GM12872 (cell line): ENCODE measurements at regions not wholly inside any gene's neighbourhood (a gene's known extent, or its start where the extent isn't known, plus 50 kb on each side); places are given as distances from the start of the nearest gene placed in this dataset.

Source experiments
- TF ChIP-seq, protein P1 (sequence below): IDR thresholded peaks from 3 replicates; pipeline ENCODE4 v1.5.1; 2011; ENCODE audit warnings: low read depth, mild to moderate bottlenecking, low read length, moderate library complexity; ENCODE audit not compliant: insufficient read depth

DNA sequence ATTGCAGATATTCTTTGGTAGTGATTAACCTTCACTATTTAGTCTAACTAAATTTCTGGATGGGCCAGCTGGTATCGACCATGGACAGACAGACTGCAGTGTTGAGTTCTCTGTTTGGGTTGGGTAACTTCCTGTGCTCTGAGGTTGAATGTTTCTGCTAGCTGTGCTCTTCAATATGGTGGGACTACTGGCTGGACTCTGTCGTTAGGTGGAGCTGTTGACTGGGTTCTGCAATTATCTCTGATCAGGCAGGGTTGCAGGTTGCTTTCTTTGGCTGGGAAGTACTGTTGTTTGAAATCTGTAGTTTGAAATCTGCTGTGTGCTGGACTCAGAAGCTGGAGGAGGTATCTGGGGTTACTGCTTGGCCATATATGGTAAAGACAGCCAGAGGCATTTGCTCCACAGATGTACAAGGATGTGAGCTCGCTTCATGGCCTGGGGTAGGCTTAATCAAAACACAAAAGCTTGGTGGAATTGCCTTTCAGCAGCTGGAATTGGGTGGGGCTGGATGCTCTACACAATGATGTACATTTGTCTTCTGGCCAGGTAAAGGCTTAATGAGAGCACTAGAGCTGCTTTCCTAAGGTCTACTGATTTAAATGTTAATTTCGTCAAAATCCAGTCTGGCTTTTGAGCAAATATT lies 1472.0 kb downstream of the FAM133A start:
- TF ChIP-seq, protein P1, sequence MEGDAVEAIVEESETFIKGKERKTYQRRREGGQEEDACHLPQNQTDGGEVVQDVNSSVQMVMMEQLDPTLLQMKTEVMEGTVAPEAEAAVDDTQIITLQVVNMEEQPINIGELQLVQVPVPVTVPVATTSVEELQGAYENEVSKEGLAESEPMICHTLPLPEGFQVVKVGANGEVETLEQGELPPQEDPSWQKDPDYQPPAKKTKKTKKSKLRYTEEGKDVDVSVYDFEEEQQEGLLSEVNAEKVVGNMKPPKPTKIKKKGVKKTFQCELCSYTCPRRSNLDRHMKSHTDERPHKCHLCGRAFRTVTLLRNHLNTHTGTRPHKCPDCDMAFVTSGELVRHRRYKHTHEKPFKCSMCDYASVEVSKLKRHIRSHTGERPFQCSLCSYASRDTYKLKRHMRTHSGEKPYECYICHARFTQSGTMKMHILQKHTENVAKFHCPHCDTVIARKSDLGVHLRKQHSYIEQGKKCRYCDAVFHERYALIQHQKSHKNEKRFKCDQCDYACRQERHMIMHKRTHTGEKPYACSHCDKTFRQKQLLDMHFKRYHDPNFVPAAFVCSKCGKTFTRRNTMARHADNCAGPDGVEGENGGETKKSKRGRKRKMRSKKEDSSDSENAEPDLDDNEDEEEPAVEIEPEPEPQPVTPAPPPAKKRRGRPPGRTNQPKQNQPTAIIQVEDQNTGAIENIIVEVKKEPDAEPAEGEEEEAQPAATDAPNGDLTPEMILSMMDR, result no peak

DNA sequence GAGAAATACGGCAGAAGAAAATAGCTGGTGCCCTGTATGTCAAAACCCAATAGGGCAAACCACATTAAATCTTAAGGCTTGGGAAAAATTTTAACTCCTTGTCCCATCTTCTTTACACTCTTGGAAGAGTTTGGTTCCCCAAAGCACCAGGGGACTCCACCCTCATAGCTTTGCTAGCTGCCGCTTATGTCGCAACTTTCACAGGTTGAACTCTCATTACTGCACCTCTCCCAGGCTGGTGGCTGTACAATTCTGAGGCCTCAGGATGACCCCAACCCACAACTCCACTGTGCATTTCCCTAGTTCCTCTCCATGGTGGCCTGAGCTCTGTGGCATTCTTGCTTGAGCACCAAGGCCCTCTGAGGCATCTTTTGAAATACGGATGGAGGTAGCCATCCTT lies 1478.8 kb downstream of the FAM133A start:
- TF ChIP-seq, protein P1, result no peak

DNA sequence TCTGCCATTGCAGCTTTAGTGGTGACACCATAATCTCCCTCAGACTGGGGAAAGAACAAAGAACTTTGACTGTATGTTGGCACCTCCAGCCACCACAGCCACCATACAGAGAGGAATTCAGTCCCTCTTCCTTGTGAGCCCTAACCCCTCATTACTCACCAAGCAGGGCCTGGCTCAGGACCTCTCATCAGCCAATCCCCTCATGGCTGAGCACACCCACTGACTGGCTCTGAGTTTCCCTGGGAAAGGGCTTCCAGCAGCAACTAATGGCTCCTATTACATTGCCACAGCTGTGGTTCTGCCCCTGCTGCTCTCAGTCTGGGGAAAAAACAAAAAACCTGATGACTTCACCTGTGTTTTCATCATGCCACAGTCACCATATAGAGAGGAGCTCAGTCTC lies 1482.6 kb downstream of the FAM133A start:
- TF ChIP-seq, protein P1, result no peak
